HFFc6 (cell line): ENCODE measurements at regions not wholly inside any gene's neighbourhood (a gene's known extent, or its start where the extent isn't known, plus 50 kb on each side); places are given as distances from the start of the nearest gene placed in this dataset.
"Not testable (repeated sequence)": the region's sequence is repeated elsewhere in the genome, so short reads cannot be mapped to it uniquely, and the experiment has no call there.

ENCODE experiments used
- DNase-seq: peaks from one replicate; pipeline ENCODE4 v3.0.0-alpha.2; 2018
- H3K27ac Mint-ChIP-seq: 2 replicates; pipeline ENCODE4 v1.8.0; 2020; ENCODE audit warnings: mild to moderate bottlenecking, mixed read lengths
- H3K27me3 Mint-ChIP-seq: 2 replicates; pipeline ENCODE4 v1.8.0; 2021; ENCODE audit warnings: mild to moderate bottlenecking, moderate library complexity, mixed read lengths; ENCODE audit not compliant: insufficient read depth
- H3K36me3 Mint-ChIP-seq: 2 replicates; pipeline ENCODE4 v1.8.0; 2021; ENCODE audit warnings: low read depth, mixed read lengths
- H3K4me1 Mint-ChIP-seq: 2 replicates; pipeline ENCODE4 v1.8.0; 2020; ENCODE audit warnings: low read depth, mixed read lengths
- H3K4me3 Mint-ChIP-seq: 2 replicates; pipeline ENCODE4 v1.8.0; 2020; ENCODE audit warnings: mild to moderate bottlenecking, moderate library complexity, mixed read lengths
- H3K9me3 Mint-ChIP-seq: 2 replicates; pipeline ENCODE4 v1.8.0; 2020; ENCODE audit warnings: mild to moderate bottlenecking, mixed read lengths
- CTCF ChIP-seq: fragments of 200-600 bp; sonication (generic); IDR thresholded peaks from 2 replicates; pipeline ENCODE4 v1.5.0; 2021; ENCODE audit warnings: antibody characterized with exemption, mild to moderate bottlenecking

GRCh38 chr6:50541941-50542340, 171.4 kb upstream of the TFAP2D start:
- TF ChIP-seq CTCF: no peak
- no peaks in the 10 kb centered on the region for H3K4me1 Mint-ChIP-seq
- no peaks in the 10 kb centered on the region for H3K36me3 Mint-ChIP-seq
- H3K4me3 Mint-ChIP-seq: no peak overlapping the region
- H3K27ac Mint-ChIP-seq: no peak overlapping the region
- peaks cover 21% of the 10 kb centered on the region for H3K9me3 Mint-ChIP-seq
- no peaks in the 10 kb centered on the region for H3K27me3 Mint-ChIP-seq
- no peak for DNase-seq

- DNase-seq: no peak
- Mint-ChIP-seq H3K4me1 (no peaks in the 10 kb centered on the region), H3K27ac (no peak overlapping the region), H3K36me3 (no peaks in the 10 kb centered on the region; the same call in 1 of the 2 replicates), H3K4me3 (no peak overlapping the region), H3K27me3 (no peaks in the 10 kb centered on the region), H3K9me3 (peaks cover 22% of the 10 kb centered on the region)
- no peak for TF ChIP-seq CTCF
These were observed 169.7 kb upstream of the TFAP2D start for GRCh38 chr6:50543666-50544065.

- Mint-ChIP-seq H3K27ac (no peak overlapping the region), H3K36me3 (no peaks in the 10 kb centered on the region; the same call in 1 of the 2 replicates), H3K9me3 (peaks cover 12% of the 10 kb centered on the region), H3K4me1 (no peaks in the 10 kb centered on the region), H3K27me3 (no peaks in the 10 kb centered on the region), H3K4me3 (no peak overlapping the region)
- no peak for TF ChIP-seq CTCF
- no peak for DNase-seq
These were observed 164.3 kb upstream of the TFAP2D start for GRCh38 chr6:50549026-50549425.

- no peak for TF ChIP-seq CTCF
- H3K27me3 Mint-ChIP-seq: no peaks in the 10 kb centered on the region
- no peaks in the 10 kb centered on the region for H3K4me1 Mint-ChIP-seq
- H3K9me3 Mint-ChIP-seq: peaks cover 12% of the 10 kb centered on the region
- no peaks in the 10 kb centered on the region; the same call in 1 of the 2 replicates for H3K36me3 Mint-ChIP-seq
- H3K27ac Mint-ChIP-seq: no peak overlapping the region
- no peak for DNase-seq
- H3K4me3 Mint-ChIP-seq: no peak overlapping the region
These were observed 163.9 kb upstream of the TFAP2D start for GRCh38 chr6:50549475-50549874.

GRCh38 chr6:50555982-50556381, 157.3 kb upstream of the TFAP2D start:
- no peaks in the 10 kb centered on the region for H3K4me1 Mint-ChIP-seq
- H3K27me3 Mint-ChIP-seq: no peaks in the 10 kb centered on the region; the same call in 1 of the 2 replicates
- no peaks in the 10 kb centered on the region for H3K36me3 Mint-ChIP-seq
- DNase-seq: no peak
- no peak overlapping the region for H3K27ac Mint-ChIP-seq
- no peak overlapping the region for H3K4me3 Mint-ChIP-seq
- TF ChIP-seq CTCF: no peak
- peaks cover 7% of the 10 kb centered on the region for H3K9me3 Mint-ChIP-seq

- no peak for DNase-seq
- peaks cover 8% of the 10 kb centered on the region for H3K9me3 Mint-ChIP-seq
- H3K27me3 Mint-ChIP-seq: no peaks in the 10 kb centered on the region
- no peak overlapping the region for H3K4me3 Mint-ChIP-seq
- no peak overlapping the region for H3K27ac Mint-ChIP-seq
- no peaks in the 10 kb centered on the region for H3K36me3 Mint-ChIP-seq
- H3K4me1 Mint-ChIP-seq: no peaks in the 10 kb centered on the region
- TF ChIP-seq CTCF: no peak
These were observed 148.3 kb upstream of the TFAP2D start for GRCh38 chr6:50565004-50565403.

- H3K27ac Mint-ChIP-seq, H3K27me3 Mint-ChIP-seq, H3K36me3 Mint-ChIP-seq, H3K4me1 Mint-ChIP-seq, DNase-seq, H3K4me3 Mint-ChIP-seq: not testable (repeated sequence)
- H3K9me3 Mint-ChIP-seq: peaks cover 25% of the 10 kb centered on the region
These were observed 142.1 kb upstream of the TFAP2D start for GRCh38 chr6:50571230-50571629.
